Skeletal muscle cell (primary cell): ENCODE measurements at regions not wholly inside any gene's neighbourhood (a gene's known extent, or its start where the extent isn't known, plus 50 kb on each side); places are given as distances from the start of the nearest gene placed in this dataset.

ENCODE experiments used
- DNase-seq: peaks from one replicate; pipeline ENCODE4 v3.0.0-alpha.2; 2010; ENCODE audit warnings: low read depth
- H3K4me3 ChIP-seq: 2 replicates; pipeline ENCODE4 v1.5.1; 2011; ENCODE audit warnings: low read depth, mild to moderate bottlenecking, control low read depth, low read length, moderate library complexity

- H3K4me3 ChIP-seq = no peak overlapping the region
- DNase-seq = no peak
These were observed 496.6 kb upstream of the SPHKAP start for GRCh38 chr2:228678110-228678509.

GRCh38 chr2:228675646-228676045 is 494.2 kb upstream of the SPHKAP start:
- H3K4me3 ChIP-seq = no peak overlapping the region
- no peak for DNase-seq

GRCh38 chr2:228675091-228675490 is 493.6 kb upstream of the SPHKAP start:
- no peak overlapping the region for H3K4me3 ChIP-seq
- peak; percentile 81 for DNase-seq

GRCh38 chr2:228673876-228674554 is 492.5 kb upstream of the SPHKAP start:
- no peak overlapping the region for H3K4me3 ChIP-seq
- no peak for DNase-seq

GRCh38 chr2:228669690-228670089 is 488.2 kb upstream of the SPHKAP start:
- no peak for DNase-seq
- no peak overlapping the region for H3K4me3 ChIP-seq

GRCh38 chr2:228665232-228665631 is 483.7 kb upstream of the SPHKAP start:
- no peak overlapping the region for H3K4me3 ChIP-seq
- DNase-seq = no peak

GRCh38 chr2:228658998-228659397 is 477.5 kb upstream of the SPHKAP start:
- no peak overlapping the region for H3K4me3 ChIP-seq
- peak; percentile 64 for DNase-seq

- H3K4me3 ChIP-seq = no peak overlapping the region
- no peak for DNase-seq
These were observed 476.4 kb upstream of the SPHKAP start for GRCh38 chr2:228657807-228658402.

- DNase-seq = no peak
- H3K4me3 ChIP-seq = no peak overlapping the region
These were observed 473.8 kb upstream of the SPHKAP start for GRCh38 chr2:228655331-228655730.

GRCh38 chr2:228654707-228655106 is 473.2 kb upstream of the SPHKAP start:
- no peak overlapping the region for H3K4me3 ChIP-seq
- no peak for DNase-seq

- H3K4me3 ChIP-seq = no peak overlapping the region
- DNase-seq = no peak
These were observed 472.4 kb upstream of the SPHKAP start for GRCh38 chr2:228653884-228654283.

GRCh38 chr2:228652366-228652765 is 470.9 kb upstream of the SPHKAP start:
- H3K4me3 ChIP-seq = no peak overlapping the region
- DNase-seq = no peak

GRCh38 chr2:228649876-228650275 is 468.4 kb upstream of the SPHKAP start:
- no peak overlapping the region for H3K4me3 ChIP-seq
- DNase-seq = no peak

GRCh38 chr2:228649447-228649846 is 468.0 kb upstream of the SPHKAP start:
- no peak overlapping the region for H3K4me3 ChIP-seq
- DNase-seq = no peak

GRCh38 chr2:228648541-228648940 is 467.1 kb upstream of the SPHKAP start:
- H3K4me3 ChIP-seq = no peak overlapping the region
- DNase-seq = no peak

- H3K4me3 ChIP-seq = no peak overlapping the region
- no peak for DNase-seq
These were observed 464.6 kb upstream of the SPHKAP start for GRCh38 chr2:228646061-228646460.

- DNase-seq = no peak
- H3K4me3 ChIP-seq = no peak overlapping the region
These were observed 462.7 kb upstream of the SPHKAP start for GRCh38 chr2:228644199-228644598.

- H3K4me3 ChIP-seq = no peak overlapping the region
- DNase-seq = no peak
These were observed 461.4 kb upstream of the SPHKAP start for GRCh38 chr2:228642861-228643260.

GRCh38 chr2:228630786-228631185 is 449.3 kb upstream of the SPHKAP start:
- no peak for DNase-seq

GRCh38 chr2:228629251-228629650 is 447.8 kb upstream of the SPHKAP start:
- DNase-seq = no peak
- no peak overlapping the region for H3K4me3 ChIP-seq

More at GRCh38 chr2:228630786-228631185, 449.3 kb upstream of the SPHKAP start:
- H3K4me3 ChIP-seq = no peak overlapping the region

GRCh38 chr2:228628682-228629081 is 447.2 kb upstream of the SPHKAP start:
- H3K4me3 ChIP-seq = no peak overlapping the region
- DNase-seq = no peak
